DLD1 (cell line): ENCODE measurements at regions not wholly inside any gene's neighbourhood (a gene's known extent, or its start where the extent isn't known, plus 50 kb on each side); places are given as distances from the start of the nearest gene placed in this dataset.

Experiments
- in situ Hi-C: cut with HindIII; loops from 2 replicates; pipeline ENCODE4 v1.10.0; 2017; ENCODE audit warnings: low sequenced_read_pairs

DNA sequence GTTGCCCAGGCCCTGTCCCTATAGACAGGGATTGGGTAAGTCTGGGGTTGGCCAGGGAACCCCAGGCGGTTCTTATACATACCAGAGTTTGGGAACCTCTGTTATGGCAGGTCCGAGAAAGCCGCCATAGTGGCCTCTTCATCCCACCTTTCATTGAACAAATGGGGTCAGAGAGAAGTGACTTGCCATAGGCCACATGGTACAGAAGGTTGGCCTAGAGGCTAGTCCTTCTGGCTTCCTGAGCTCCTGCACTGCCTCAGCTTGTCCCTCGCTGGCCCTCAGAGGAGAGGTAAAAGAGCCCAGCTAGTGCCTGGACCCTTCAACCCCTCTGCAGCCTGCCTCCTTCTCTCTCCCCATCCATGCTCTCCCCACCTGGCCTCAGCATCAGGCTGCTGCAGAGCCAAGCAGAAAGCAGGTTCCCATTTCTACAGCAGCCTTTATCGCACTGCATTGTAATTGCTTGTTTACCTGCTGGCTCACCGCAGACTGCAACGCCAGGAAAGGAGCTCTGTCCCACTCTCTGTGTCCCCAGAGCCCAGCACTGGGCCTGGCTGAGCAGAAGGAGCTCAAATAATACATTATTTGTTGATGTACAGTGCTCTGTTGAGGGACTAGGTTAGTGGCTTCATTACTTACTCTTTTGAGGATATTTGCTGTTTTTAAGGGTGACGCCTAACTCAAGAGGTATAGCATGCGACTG is 103.6 kb downstream of the TRIM29 start:
- in situ Hi-C loops, result no loop called here

DNA sequence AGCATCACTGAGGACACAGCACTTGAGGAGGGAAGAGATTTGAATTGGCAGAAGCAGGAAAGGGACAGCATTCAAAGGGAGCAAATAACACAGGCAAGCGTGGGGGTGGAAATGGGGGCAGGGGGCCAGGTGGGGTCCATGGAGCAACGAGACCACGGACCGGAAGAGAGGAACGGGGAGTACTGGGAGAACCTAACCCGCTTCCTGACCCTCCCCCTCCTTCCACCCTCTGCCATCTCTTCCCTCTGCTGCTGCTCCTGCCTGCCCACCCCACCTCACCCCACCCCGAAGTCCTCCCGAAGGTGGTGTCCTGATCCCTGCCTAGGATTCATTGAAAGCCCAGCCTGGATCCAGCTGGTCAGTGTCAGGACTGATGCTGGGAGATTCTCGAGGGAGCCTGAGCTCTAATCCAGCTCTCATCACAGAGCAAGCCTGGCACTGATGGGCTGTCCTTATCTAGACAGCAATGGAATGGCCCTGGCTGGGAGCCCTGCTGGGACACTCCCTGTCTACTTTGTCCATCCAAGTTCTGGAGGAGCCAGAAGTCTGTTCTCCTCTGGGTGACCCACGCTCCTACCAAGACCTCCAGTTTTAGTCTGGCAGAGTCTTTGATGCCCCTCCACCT is 105.0 kb downstream of the TRIM29 start:
- in situ Hi-C loops, result no loop called here

DNA sequence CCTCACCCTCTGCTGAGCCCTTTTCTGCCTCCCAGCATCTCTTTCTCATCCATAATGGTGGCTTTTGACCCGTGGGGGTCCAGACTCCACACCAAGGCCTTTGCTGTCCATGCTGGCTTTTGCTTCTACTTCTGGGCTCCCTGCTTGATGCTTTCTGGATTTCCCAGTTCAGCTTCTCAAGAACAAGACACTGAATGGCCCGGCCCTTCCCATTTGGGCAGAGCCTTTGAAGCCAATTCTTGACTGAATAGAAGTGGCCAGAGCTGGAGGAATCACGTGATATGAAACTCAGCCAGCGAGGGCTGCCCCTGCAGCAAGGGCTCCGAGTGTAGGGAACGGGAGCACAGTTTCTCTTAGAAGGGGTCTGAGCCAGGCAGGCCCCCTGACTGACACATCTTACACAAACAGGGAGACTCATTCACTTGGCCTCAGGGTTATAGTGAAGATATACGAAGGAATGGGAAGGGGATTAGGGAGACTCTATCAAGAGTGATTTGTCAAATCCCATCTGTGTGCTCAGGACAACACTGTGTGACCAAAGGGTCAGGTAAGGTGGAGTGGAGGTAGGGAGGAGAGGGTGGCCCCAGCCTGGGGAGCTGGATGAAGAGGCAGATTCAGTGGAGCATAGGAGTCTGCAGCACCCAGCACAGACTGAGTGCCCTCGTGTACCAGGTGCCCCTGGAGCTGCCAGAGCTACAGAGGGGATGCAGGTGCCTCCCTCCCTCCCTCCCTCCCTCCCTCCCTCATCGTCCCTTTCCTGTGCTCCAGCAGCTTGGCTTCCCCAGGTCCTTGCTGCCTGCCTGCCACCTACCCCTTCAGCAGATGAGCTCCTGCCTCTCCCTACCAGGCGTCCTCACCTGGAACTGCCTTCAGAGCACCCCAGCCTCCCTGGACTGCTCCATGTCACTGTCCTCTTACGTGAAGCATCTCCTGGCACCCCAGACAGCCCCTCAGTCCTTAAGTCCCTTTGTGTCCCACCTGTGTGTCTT is 106.0 kb downstream of the TRIM29 start:
- in situ Hi-C loops, result no loop called here

DNA sequence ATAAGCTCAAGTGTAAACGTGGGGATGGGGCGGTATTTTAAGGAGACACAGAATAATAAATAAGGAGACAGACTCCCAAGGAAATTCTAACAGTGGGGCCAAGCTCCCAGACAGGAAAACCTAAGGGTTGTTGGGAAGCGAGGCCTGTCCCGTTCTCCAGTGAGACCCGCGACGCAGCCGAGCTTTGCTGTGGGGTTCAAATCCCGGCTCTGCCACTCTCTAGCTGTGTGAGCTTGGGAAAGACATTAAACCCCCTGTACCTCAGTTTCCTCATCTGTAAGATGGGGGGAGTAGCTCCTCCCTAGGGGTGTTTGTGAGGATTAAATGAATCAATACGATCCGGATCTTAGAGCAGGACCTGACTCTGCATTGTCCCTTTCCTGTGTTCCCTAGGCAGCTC is 106.8 kb downstream of the TRIM29 start:
- in situ Hi-C loops, result no loop called here

DNA sequence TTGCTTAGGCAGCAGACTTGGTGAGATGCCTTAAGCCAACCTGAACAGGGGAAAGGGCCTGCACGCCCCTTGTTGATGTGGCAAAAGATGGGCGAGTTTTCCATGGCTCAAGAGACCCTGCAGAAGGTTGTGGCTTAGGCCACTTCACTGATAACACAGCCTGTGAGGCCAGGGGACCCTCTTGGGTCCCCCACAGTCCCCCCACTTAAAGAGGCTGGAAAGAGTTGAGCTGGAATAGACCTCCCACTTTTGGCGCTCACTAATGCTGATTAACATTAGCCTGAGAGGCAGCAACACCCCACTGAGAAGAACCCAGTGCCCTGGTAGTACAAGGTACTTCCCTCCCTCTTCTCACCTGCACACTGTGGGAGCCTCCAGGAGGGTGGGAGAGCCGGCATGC is 107.5 kb downstream of the TRIM29 start:
- in situ Hi-C loops, result no loop called here

DNA sequence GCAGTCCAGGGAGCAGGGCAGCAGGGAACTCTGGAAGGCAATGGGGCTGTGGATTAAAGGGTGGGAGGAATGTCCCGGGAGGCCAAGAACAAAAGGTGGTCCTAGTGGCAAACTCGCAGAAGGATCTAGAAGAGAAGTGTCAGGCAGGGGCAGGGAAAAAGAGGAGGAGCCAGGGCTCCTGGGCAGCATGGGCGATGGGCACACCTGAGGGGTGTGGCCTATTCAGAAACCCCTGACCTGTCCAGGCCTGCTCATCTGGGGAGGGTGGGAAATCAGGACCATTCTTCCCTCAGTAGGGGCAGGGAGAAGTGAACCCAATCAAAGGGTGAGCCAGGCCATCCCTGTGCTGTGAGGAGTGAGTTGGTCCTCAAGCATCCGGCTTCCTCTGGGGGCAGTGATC is 108.6 kb downstream of the TRIM29 start:
- in situ Hi-C loops, result no loop called here

DNA sequence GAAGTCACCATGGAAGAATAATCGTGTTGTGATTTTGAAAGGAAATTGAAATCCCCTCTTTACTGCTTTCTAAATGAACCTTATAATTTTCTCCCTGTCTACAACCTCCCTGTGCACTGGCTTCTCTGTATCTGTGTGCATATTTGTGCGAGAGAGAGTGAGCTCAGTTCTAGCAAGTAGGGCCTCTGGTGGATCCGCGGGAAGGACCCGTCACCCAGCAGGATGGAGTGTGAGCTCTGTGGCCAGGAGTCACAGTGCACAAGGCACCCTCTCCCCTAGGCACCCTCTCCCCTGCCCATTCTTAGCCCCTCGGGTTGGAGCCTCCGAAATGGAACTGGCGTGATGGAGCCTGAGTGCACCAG is 109.0 kb downstream of the TRIM29 start:
- in situ Hi-C loops, result no loop called here

DNA sequence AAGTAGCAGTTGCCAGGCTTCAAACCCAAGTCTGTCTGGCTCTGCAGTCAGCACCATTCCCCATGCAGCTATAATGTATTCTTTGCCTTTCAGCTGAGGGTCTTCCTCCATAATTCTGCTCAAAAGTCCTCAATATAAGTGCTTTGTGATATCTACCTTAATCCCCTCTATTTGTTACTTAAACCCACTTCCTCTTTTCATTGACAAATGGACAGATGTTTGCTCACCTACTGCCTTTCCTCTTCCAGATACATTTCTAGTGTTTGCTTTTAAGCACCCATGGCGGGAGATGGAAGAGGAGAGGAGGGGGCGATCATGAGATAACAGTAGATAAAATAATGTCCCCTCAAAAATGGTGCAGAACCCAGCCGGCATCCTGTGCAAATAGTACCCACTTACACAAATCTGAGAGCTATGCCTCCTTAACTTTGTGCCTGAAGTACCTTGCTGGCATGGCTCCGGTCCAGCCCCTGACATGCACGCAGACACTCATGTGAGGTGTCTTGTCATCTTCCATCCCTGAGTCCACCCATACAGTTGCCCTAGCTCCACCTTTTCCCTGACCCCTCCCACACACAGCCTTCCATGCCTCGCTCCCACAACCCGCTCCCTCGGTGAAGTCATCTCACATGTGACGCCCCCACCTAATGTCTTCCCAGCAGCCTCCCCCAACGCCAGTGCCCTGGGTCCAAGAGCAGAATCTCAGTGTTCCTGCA is 109.6 kb downstream of the TRIM29 start:
- in situ Hi-C loops, result no loop called here

DNA sequence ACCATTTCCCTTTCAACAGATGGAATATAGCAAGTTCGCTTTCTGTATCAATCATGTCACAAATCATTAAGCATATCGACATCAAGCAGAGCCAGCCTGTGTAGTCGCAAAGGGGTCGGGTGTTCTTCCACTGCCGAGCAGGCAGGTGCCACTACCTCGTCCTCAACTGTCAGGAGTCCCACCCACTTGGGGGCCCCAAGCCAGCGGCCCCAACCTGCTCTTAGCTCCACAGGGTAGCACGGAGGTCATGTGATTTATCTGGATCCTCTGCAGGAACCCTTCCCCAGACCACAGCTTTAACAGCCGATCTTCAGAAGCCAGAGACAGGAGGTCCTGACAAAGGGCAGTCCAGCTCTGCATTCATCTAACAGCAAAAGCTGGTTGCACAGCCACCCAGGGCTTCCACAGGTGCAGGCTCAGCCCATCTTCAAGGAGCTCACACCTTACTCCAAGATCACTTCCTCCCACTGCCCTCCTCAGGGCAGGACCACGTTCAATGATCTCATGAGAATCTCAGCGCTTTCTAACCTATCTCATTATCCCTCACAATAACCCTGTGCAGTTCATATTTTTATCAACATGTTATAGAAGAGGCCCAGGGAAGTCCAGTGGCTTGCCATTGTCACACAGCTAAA is 110.2 kb downstream of the TRIM29 start:
- in situ Hi-C loops, result no loop called here

DNA sequence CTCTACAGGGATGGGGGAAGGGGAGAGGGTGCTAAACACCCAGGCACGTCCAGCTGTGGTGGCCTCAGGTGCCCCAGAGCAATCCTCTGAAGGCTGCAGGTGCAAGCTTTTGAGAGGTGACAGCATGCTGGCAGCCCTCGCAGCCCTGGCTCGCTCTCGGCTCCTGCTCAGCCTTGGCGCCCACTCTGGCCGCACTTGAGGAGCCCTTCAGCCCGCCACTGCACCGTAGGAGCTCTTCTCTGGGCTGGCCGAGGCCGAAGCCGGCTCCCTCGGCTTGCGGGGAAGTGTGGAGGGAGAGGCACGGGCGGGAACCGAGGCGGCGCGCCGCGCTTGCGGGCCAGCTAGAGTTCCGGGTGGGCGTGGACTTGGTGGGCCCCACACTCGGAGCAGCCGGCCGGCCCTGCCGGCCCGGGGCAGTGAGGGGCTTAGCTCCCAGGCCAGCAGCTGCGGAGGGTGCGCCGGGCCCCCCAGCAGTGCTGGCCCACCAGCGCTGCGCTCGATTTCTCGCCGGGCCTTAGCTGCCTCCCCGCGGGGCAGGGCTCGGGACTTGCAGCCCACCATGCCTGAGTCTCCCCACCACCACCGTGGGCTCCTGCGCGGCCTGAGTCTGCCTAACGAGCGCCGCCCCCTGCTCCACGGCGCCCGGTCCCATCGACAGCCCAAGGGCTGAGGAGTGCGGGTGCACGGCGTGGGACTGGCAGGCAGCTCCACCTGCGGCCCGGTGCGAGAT is 112.1 kb downstream of the TRIM29 start:
- in situ Hi-C loops, result no loop called here

DNA sequence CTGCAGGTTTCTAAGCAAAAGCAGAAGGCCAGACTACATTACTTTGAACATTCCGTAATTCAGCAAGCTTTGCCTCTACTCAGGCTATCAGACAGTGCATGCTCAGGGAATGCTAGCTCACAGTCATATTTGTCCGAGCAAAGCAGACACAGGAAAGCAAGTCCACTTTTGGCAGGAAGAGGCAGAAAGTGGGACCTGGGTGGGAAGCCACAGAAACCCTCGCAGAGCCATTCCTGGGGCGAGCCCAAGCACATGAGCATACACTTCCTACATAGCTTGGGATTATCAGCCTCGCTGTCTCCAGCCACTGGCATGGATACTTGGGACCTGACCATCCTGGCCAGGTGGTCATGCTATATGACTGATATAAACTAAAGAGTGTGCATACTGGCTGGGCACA is 113.3 kb downstream of the TRIM29 start:
- in situ Hi-C loops, result loop anchor here (5.0 kb wide), 1 partner anchor 33 kb away; no protein-coding TSS in a partner anchor

DNA sequence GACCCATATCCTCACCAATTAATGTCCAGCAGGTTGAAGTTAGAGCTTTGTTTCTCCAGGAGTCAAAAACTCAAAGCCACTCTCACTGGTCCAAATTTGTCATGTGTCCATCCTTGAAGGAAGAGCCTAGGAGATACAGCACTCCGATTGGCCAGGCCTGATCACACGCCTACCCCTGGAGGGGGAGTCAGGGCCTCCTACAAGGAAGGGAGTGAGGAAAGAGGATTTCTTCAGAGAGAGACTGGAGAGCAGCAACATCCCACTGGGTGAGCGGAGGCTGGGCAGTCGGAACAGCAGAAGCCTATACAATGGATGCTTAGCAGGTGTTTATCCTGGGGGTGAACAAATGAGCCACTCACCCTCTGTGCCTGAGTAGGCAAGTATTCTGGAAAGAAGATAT is 113.9 kb downstream of the TRIM29 start:
- in situ Hi-C loops, result loop anchor here (5.0 kb wide), 1 partner anchor 33 kb away; no protein-coding TSS in a partner anchor

DNA sequence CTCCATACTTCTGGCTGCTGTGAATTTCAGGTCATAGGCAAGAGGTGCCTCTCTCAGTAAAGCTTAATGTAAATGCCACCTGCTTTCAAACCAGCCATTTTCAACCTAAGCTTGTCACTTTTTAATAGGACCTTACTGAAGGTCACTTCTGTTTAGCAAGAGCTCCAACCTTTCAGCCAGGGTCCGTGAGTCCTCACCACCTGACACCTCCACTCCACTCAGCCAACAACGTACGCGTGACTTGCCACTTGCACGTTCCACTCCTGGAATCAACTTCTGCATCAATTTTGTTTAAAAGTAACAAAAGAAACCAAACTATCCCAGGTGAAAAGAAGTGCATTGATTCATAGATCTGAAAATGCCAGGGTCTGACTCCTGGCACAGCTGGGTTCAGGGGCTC is 114.4 kb downstream of the TRIM29 start:
- in situ Hi-C loops, result loop anchor here (5.0 kb wide), 1 partner anchor 34 kb away; no protein-coding TSS in a partner anchor

DNA sequence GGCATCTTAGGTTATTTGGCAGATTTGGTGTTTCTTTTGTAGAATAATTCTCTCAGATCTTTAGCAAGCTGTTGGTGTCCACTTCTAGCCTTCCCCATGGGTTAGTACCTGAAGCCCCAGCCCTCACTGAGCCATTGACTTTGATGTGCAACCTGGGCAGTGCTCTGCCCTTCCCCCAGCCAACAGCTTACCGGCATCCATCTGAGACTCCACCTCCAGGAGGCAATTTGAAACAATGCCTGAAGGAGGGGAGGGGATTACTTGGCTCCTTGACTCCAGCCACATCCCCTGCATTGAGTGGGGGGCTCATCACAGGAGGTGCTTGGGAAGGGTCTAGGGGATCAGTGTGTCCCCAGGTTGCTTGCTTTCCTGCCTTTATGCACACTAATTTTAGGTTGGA is 114.8 kb downstream of the TRIM29 start:
- in situ Hi-C loops, result loop anchor here (5.0 kb wide), 1 partner anchor 34 kb away; no protein-coding TSS in a partner anchor

DNA sequence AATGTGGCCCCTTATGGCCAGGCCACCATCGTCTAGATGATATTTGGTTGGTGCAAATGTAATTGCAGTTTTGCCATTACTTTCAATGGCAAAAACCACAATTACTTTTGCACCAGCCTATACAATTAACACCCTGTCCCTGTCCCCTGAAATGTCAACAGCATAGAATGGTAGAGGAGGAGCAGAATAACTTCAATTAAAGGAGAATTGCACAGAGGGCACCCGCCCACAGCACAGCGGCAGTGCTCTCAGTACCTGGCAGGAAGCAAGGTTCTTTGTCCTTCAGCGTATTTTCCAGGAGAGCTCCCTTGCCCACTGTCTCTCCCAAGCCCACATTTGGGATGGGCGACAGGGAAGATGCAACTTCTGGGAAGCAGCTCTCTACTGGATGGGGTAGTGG is 115.3 kb downstream of the TRIM29 start:
- in situ Hi-C loops, result loop anchor here (5.0 kb wide), 1 partner anchor 35 kb away; no protein-coding TSS in a partner anchor

DNA sequence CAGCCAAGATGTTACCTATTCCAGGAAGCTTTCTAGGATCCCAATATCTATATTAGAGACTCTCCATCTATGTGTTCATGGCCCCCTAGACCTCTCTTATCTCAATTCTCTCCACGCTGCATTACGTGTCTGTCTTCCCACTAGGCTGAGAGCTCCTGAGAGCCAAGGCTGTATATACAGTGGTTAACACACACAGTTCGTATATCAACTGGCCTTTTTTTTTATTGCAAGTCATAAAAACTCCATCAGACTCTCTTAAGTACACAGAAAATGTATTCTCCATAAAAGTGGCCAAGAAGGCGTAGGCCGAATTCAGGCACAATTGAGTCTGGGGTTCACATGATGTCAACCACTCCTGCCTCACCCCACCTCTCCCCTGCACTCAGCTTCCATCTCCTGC is 115.9 kb downstream of the TRIM29 start:
- in situ Hi-C loops, result loop anchor here (5.0 kb wide), 1 partner anchor 35 kb away; no protein-coding TSS in a partner anchor

DNA sequence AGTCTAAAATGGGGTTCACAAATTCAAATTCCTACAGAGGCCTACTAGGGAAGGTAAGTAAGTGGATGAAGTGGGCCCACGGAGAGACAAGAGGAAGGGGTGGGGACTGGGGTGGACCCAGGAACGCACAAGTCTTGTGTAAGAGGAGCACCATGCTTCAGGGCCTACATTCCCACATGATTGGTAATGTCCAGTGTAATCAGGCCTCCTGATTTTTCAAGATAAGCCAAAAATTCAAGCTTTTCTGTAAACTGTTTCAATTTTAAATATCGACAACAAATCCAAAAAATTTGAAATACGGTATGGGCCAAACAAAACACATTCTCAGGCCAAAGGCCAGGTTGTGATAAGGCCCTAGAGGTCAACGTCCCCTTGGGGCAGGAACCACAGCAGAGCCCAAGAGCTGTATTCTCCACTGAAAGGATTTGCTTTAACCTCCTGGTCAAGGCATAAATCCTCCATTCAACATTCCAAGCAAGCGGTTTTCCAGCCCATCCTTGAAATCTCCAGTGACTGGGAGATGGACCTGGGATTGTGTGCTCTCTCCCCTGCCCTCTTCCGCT is 116.4 kb downstream of the TRIM29 start:
- in situ Hi-C loops, result loop anchor here (5.0 kb wide), 1 partner anchor 36 kb away; no protein-coding TSS in a partner anchor

DNA sequence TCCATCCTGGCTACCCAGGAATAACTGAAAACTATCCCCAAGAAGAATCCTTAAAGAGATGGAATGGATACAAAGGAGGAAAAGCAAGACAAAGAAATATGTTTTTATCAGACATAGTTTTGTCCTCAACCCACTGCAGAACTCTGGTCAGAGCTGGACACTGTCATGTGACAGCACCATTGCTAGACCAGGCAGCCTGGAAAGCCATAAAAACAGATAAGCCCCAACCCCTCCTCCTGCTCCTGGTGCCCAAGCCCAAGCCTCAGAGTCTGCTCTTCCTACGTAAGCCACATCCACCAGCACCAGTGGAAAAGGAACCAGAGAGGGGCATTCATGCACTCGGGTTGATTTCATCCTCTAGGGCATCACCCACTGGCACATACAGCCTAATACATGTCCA is 116.9 kb downstream of the TRIM29 start:
- in situ Hi-C loops, result loop anchor here (5.0 kb wide), 1 partner anchor 36 kb away; no protein-coding TSS in a partner anchor

DNA sequence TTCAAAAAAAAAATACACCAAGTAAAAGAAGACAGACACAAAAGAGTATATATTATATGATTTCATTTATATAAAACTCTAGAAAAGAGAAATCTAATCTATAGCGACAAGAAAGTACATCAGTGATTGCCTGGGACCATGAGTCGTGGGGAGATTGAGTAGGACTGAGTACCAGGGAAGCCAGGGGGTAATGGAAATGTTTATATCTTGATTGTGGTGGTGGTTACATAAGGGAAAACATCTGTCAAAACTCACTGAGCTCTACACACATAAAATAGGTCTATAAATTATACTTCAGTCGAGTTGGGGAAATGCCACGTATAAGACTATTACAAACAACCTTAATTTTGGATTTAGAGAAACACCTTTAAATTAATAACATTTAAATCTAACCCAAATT is 117.4 kb downstream of the TRIM29 start:
- in situ Hi-C loops, result loop anchor here (5.0 kb wide), 1 partner anchor 37 kb away; no protein-coding TSS in a partner anchor
